ENCODE measurements at regions not wholly inside any gene's neighbourhood (a gene's known extent, or its start where the extent isn't known, plus 50 kb on each side); places are given as distances from the start of the nearest gene placed in this dataset.
"Not testable (repeated sequence)": the region's sequence is repeated elsewhere in the genome, so short reads cannot be mapped to it uniquely, and the experiment has no call there.

GRCh38 chrX:27404366-27404765, 58.8 kb downstream of the PPP4R3C start:
- no peak for DNase-seq (ENCODE audit: low spot score)
- intact Hi-C loops (cut with DNase I): no loop called here

DNA sequence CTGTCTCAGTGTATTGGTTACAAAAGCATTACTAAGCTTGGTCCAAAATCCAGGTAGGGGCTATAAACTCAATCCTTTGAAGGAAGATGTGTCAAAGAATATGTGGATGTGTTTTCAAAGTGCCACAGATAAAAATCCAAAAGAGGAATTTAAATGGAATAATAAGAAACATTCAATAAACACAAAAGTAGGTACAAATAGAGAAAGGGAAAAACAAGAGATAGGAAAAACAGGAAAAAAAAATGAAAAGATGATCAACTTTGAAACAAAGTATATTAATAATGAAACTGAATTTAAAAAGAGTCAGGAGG, 64.0 kb downstream of the PPP4R3C start:
- no peak for DNase-seq (ENCODE audit: low spot score)

DNA sequence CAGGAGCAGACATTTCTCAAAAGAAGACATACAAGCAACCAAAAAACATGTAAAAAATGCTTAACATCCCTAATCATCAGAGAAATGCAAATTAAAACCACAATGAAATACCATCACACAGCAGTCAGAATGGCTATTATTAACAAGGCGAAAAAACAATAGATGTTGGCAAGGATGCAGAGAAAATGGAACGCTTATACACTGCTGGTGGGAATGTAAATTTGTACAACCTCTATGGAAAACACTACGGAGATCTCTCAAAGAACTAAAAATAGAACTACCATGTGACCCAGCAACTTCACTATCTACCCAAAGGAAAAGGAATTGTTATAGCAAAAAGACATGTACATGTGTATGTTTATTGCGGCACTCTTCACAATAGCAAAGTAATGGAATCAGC, 71.5 kb downstream of the PPP4R3C start:
- DNase-seq (ENCODE audit: low spot score): no peak
- intact Hi-C loops (cut with DNase I): no loop called here

More for the DNA sequence above, 64.0 kb downstream of the PPP4R3C start:
- intact Hi-C loops (cut with DNase I): no loop called here

- intact Hi-C loops (cut with DNase I): no loop called here
- DNase-seq (ENCODE audit: low spot score): peak; percentile 59
Observed at GRCh38 chrX:27381419-27381818, 81.7 kb downstream of the PPP4R3C start.

DNA sequence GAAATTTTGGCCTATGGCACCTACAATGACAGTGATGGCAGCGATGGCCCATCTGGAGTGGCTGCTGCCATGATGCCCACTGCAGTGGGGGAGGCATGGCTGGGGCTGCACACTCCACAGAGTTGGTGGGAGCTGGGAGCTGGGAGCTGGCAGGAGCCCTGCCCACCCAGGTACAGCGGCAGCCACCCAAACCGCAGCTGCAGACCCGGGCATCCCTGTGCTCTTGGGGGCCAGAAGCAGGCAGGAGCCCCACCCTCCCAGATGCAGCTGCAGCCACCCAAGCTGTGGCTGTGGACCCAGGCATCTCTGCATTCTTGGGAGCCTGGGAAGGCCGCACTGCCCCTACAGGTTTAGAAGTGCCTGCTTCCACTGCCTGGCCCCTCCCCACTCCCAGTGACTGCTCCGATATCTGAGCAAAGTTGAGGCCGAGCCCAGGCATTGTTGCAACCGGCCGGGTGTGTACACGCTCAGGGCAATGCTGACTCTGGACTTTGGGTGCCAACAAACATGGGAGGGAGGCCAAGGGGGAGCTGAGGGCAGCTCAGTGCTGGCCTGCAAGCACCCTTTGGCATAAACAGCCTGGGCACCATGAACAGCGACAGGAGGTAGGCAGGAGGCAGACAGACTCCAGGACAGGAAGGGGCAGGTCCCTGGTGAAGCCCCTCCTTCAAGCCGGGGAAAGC, 82.8 kb downstream of the PPP4R3C start:
- peak; percentile 64 for DNase-seq (ENCODE audit: low spot score)
- intact Hi-C loops (cut with DNase I): no loop called here

DNA sequence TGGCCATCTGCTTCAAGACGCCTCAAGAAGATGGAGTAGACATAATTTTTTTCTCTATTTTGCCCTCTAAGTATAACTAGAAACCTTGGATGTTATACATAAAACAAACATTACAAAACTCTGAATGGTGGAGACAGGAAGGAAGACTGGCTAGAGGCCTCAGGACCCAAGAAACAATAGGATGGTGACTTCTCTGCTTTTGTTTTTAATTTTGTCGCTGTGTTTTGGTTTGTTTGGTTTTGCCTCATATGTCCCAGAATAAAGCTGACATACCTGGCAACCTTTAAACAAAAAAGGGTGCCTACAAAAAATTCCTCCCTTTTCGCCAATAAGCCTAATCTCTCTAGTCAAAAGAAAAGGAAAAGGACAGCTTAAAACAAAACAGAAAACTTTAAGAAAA, 109.1 kb downstream of the PPP4R3C start:
- DNase-seq (ENCODE audit: low spot score): no peak
- intact Hi-C loops (cut with DNase I): no loop called here

GRCh38 chrX:27350476-27350875, 112.7 kb downstream of the PPP4R3C start:
- DNase-seq (ENCODE audit: low spot score): no peak
- intact Hi-C loops (cut with DNase I): no loop called here

- no peak for DNase-seq (ENCODE audit: low spot score)
- intact Hi-C loops (cut with DNase I): loop anchor here in 1 of 2 donors (5.0 kb wide), 1 partner anchor 1579 kb away; no protein-coding TSS in a partner anchor
Observed at GRCh38 chrX:27336466-27337091, 126.6 kb downstream of the PPP4R3C start.

GRCh38 chrX:27321632-27322031, 141.5 kb downstream of the PPP4R3C start:
- intact Hi-C loops (cut with DNase I): no loop called here
- no peak for DNase-seq (ENCODE audit: low spot score)

DNA sequence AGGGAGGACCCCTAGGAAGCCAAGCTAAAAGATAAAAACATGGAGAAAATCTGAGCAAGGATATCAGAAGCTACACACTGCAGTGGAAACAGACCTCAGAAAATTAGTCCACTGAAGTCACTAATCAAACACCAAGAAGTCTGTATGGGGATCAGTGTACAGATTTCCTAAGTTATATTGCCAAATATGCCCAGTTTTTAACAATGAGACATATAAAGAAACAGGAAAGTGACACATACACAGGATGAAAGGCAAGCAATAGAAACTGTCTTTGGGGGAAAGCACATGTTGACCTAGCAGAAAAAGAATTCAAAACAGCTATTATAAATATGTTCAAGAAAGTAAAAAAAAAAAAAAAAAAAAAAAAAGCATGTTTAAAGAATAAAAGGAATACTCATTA, 153.7 kb downstream of the PPP4R3C start:
- intact Hi-C loops (cut with DNase I): no loop called here

GRCh38 chrX:27307546-27307945, 155.6 kb downstream of the PPP4R3C start:
- no peak for DNase-seq (ENCODE audit: low spot score)
- intact Hi-C loops (cut with DNase I): no loop called here

More for the DNA sequence above, 153.7 kb downstream of the PPP4R3C start:
- DNase-seq (ENCODE audit: low spot score): no peak

- DNase-seq (ENCODE audit: low spot score); intact Hi-C loops (cut with DNase I): not testable (repeated sequence)
Observed at GRCh38 chrX:27292552-27292951, 170.6 kb downstream of the PPP4R3C start.

DNA sequence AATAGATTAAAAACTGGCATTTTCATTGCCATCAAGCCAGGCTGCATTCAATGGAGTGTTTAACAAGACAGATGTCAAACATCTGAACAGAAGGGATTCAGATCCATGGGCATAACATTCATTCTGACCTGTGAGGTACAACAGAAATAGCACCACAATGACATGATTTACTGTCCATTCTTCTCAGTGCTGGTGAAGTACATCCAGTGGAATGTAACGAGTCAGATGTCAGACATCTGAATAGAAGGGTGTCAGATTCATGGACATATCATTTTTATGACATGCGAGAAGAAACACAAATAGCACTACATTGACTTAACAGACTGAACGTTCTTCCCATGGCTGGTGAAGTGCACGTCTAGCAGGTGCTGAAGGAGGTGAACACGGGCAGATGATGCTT, 186.4 kb downstream of the PPP4R3C start:
- DNase-seq (ENCODE audit: low spot score): no peak
- intact Hi-C loops (cut with DNase I): no loop called here

- no peak for DNase-seq (ENCODE audit: low spot score)
- intact Hi-C loops (cut with DNase I): loop anchor here in 1 of 2 donors (5.0 kb wide), 1 partner anchor 632 kb away; no protein-coding TSS in a partner anchor
Observed at GRCh38 chrX:27254656-27255055, 208.5 kb downstream of the PPP4R3C start.

DNA sequence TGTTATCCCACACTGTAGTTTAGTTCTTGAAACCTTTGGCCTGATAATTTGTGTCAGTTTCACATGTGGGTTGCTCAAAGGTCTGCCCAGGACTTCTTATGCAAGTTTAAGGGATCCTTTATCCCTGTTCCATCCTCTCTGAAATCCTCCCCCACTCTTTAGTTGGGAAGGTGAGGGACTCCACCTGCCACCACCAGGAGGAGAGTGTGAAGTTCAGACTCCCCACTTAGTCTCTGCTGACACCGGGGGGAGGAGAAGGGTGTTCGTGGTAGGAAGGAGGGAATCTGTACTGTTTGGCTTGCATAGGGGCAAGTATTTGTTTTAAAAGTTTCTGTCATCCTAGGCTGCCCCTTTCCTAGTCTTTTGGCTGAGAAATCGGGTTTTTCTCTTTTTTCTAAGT, 211.8 kb downstream of the PPP4R3C start:
- DNase-seq (ENCODE audit: low spot score): no peak
- intact Hi-C loops (cut with DNase I): no loop called here

DNA sequence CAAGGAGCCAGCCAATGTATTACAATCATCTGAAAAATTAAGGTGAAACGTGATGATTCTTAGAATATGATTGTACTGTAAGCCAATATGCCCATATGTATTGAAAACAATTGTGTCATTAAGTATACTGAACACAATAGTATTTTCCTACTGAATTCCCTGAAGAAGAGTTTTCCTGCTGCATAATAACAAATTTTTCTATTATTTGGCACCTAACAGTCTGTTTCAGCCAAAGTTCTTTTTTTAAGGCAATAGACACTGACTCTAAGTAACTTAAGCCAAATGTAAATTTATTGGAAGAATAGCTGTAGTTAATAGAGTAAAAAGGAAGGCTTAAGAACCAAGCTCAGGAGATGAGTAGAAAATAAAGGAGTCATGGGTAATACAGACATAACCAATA, 220.6 kb downstream of the PPP4R3C start:
- intact Hi-C loops (cut with DNase I): no loop called here
- no peak for DNase-seq (ENCODE audit: low spot score)

DNA sequence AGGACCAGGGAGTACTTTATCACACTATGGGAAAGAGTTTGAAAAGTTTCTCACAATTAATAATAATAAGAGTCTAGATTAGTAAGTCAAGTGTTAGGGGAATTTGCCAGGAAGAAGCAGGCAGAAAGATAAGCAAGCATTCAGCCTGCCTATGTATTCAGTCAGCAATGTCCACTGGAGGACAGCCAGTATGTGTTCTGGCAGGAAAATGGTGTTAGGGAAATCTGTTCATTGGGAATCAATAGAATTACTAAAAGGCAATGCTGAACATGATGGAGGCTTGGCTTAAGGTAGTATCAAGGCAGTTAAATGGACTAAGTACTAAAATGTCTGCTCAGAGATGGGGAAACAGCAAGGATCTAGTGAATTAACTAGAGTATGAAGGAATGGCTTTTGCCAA, 221.2 kb downstream of the PPP4R3C start:
- DNase-seq (ENCODE audit: low spot score): no peak
- intact Hi-C loops (cut with DNase I): no loop called here

DNA sequence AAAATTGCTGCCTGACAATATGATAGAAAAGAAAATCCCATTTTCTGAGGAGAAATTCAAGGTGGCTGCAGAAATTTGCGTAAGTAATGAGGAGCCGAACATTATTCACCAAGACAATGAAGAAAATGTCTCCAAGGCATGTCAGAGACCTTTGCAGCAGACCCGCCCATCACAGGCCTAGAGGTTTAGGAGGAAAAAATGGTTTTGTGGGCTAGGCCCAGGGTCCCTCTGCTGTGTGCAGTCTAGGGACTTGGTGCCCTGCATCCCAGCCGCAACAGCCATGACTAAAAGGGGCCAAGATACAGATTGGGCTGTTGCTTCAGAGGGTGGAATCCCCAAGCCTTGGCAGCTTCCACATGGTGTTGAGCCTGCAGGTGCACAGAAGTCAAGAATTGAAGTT, 223.1 kb downstream of the PPP4R3C start:
- intact Hi-C loops (cut with DNase I): not testable (repeated sequence)
- peak; percentile 67 for DNase-seq (ENCODE audit: low spot score)

GRCh38 chrX:27236681-27237080, 226.5 kb downstream of the PPP4R3C start:
- intact Hi-C loops (cut with DNase I): no loop called here
- no peak for DNase-seq (ENCODE audit: low spot score)

DNA sequence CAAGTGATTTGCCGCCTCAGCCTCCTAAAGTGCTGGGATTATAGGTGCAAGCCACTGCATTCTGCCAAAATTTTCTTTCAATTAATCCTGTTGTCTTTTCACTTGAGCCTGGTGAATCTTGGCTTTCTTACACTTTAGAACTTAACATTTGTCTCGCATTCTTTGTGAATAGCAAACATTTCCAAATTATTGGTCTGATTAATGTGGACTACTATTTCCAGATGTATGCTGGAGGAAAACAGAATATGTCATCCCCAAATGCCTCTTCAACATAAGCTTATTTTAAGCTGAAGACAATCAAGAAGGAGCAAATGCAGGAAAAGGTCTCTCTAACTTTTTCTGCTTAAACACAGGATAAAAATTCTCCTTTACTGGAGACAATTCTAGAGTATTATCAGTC, 233.4 kb downstream of the PPP4R3C start:
- intact Hi-C loops (cut with DNase I): no loop called here
- no peak for DNase-seq (ENCODE audit: low spot score)

- intact Hi-C loops (cut with DNase I): no loop called here
- DNase-seq (ENCODE audit: low spot score): peak; percentile 64
Observed at GRCh38 chrX:27222661-27223060, 240.5 kb downstream of the PPP4R3C start.
